HG02678 (cell line): ENCODE measurements at regions not wholly inside any gene's neighbourhood (a gene's known extent, or its start where the extent isn't known, plus 50 kb on each side); places are given as distances from the start of the nearest gene placed in this dataset.

ENCODE experiments used
- ATAC-seq: cut with Tn5 transposase; IDR thresholded peaks from one replicate; pipeline ENCODE4 v1.9.1; 2021; ENCODE audit warnings: mild to moderate bottlenecking, moderate library complexity; ENCODE audit not compliant: unreplicated experiment

DNA sequence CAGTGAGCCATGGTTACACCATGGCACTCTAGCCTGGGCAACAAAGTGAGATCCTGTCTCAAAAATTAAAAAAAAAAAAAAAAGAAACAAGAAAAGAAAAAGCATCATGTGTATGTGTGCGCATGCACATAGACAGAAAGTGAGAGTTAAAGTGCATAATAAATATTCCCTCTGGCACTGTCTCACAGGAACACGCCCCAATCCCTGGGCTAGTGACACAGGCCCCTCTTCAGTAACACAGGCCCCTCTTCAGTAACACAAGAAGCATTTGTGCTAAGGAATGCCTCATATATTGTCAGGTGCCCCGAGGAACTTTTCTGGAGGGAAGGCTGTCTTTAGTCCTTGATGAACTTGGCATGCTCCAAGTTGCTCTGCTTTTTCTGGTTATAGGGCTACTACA, 57.5 kb downstream of the RPL27A start:
- ATAC-seq = no peak

DNA sequence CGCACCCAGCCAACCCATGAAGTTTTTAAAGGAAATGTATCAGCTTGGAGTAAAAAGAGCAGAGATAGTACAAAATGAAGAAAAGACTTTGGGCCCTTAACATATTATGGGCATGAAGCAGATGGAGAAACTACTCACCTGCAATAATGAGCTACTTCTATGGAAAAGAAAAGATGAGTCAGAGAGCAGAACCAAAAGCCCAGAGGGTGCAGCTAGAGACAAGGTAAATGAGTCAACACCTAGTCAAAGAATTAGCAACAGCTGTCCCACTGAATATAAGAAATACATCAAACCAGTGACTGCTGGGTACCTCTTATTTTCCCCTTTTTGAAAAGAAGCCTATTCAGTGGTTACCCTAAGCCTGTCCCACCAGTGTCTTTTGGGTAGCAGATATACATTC, 61.8 kb downstream of the RPL27A start:
- no peak for ATAC-seq

- ATAC-seq = no peak
Measured at GRCh38 chr11:8745431-8746253, 63.0 kb downstream of the RPL27A start.

GRCh38 chr11:8746331-8746974, 63.9 kb downstream of the RPL27A start:
- no peak for ATAC-seq

DNA sequence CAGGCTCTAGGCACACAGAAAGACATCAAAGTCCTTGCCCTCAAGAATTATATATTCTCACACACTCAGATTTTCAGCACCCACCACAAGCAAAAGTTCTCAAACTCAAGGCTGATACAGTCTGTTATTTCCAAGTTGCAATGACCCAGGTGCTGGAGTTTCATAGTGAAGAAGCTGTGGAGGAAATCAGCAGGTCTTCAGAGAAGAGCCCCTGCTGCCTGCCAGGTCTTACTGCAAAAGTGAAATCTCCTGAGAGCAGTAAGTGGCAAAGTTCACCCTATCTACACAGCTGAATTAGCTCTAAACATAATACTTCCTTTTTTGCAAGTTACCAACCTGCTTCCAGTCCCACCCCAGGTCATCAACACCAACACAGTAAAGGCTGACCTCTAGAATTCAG, 64.6 kb downstream of the RPL27A start:
- no peak for ATAC-seq

- no peak for ATAC-seq
Measured at GRCh38 chr11:8748317-8748716, 65.7 kb downstream of the RPL27A start.

DNA sequence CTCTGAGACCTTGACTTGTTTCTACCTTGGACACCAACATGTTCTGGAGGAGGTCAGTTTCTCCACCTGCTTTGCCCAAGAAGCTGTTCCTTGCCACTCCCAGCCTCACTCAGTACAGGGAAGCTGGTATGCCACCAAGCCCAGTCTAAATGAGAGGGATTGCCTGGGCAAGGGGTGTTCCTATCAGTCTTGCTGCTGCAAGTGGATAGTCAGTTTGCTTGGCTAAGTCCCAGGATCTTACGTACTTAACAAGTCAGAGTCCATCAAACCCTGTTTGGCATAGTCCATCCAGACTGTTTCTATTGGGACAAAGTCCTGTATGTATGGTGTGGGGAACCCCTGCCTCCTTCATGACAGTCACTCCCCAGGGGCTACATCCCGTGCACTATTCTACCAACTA, 66.6 kb downstream of the RPL27A start:
- ATAC-seq = no peak

- ATAC-seq = no peak
Measured at GRCh38 chr11:8754241-8754640, 71.6 kb downstream of the RPL27A start.

DNA sequence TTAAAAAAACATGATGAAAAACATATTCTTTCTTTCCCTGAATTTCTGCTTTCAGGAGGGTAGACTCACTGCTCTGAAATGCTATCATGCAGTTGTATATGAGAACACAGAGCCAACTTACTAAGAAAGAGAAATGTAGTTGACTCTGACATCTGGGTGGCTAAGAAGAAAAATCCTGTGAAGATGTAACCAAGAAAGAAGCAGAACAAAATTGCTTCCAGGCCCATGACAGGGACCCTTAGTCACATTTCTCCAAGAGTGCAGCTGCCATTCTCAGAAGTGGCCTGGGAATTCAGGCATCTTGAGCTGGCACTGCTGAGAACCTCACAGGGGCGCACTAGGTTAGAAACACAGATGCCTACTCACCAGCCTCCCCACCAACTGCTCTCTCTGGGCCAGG, 73.6 kb downstream of the RPL27A start:
- no peak for ATAC-seq

- ATAC-seq = no peak
Measured at GRCh38 chr11:8757047-8757446, 74.5 kb downstream of the RPL27A start.

DNA sequence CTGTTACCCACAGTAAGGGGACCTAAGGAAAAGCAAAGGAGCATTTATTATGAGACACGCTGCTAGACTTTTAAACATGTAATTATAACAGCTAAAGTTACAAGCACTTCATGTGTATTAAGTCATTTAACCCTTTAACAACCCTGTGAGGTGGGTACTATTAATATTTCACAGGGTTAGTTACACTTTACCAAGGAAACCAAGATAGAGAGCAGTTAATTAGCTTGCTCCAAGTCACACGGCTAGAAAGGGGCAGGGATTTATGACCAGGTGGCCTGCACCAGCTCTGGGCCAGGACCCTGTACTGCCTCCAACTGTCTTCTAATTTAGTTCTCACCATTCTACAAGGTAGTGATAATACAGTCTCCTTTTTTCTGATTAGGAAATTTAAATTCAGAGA, 74.9 kb downstream of the RPL27A start:
- no peak for ATAC-seq

- no peak for ATAC-seq
Measured at GRCh38 chr11:8758619-8759169, 76.1 kb downstream of the RPL27A start.

- ATAC-seq = no peak
Measured at GRCh38 chr11:8759634-8760033, 77.0 kb downstream of the RPL27A start.

GRCh38 chr11:8760896-8761295, 78.3 kb downstream of the RPL27A start:
- ATAC-seq = no peak

GRCh38 chr11:8763070-8763685, 80.6 kb downstream of the RPL27A start:
- ATAC-seq = no peak

- no peak for ATAC-seq
Measured at GRCh38 chr11:8765294-8765693, 82.7 kb downstream of the RPL27A start.

DNA sequence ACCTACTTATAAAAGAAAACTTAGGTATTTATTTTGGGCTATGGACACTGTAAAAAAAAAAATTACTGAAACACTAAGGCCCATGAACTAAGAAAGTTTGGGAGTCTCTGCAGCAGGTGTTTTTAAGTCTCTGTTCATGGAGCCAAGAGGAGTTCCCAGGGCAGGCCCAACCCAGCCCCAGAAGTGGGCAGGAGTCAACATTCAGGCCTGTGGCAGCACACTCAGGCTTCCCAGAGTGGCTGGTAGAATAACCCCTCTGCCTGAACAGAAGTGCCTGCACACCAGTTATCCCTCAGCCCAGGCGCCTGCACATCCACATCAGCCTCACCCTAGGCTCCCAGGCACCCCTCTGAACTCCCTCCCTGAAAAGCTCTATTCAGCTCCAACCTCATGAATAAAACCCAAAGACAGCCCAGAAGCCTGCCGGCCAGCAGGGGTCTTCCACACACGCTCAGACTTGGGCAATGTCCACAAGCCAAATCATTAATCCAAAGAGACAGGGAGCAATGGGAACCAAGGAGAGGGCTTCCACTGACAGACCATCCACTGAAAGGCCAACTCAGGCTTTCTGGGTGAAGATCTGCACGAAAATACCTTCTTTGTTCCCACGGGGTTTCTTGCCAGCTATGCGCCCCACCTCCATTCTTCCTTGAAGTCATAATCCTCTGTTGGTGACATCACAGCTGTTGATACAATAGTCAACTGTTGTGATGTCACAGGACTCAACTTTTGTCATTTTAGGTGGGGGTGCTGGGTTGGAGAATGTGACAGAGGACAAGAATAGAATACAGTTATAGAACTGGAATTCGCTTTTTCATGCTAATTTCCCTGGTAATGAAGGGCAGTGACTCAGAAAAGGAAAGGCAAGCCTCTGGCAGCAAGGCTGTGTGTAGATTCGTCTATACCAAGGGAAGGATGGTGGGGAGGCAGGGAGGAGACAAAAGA, 83.7 kb downstream of the RPL27A start:
- ATAC-seq = no peak

DNA sequence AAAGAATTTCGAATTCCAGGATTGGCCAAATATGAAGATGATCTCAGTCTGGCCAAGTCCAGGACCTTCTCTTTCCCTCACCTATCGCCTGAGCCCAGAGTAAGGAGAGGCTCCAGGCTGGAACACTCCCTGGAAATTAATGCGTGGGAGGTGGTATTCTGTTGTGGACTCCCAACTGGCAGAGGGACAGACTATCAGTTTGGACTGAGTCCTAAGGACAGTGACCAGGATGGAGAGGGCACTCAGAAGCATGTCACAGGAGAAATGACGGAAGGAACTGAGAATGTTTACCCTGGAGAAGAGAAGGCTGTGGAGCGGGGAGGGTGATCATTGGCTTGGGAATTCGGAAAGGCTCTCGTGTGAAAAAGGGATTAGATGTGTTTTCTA, 84.4 kb downstream of the RPL27A start:
- no peak for ATAC-seq

GRCh38 chr11:8767466-8768142, 85.0 kb downstream of the RPL27A start:
- ATAC-seq = no peak

DNA sequence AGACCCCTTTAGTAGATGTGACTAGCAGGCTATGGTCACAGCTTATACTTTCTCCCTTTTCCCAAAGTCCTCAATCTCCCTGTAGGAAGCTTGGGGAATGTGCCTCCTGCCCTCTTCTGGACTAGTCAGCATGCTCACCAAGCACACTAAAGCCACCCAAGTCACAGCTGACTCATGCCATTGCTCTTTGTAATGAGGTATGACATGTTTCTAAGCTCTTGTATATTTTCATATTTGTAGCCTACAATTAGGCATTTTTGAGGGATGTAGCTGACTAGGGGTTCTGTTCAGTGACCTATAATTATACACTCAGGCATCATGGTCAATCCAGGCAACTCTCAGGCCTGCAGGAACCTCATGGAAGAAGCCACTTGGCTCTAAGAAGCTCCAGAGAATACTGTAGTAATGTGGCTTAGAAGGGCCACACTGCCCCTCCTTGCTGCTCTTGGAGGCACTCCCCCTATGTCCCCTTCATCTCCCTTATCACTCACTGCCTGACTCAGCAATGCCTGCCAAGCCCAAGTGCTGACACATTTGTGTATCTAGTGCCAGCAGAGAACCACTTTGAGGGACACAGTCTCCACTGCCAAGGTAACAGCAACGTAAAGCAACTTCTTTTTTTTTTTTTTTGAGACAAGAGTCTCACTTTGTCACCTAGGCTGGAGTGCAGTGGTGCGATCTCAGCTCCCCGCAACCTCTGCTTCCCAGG, 86.2 kb downstream of the RPL27A start:
- no peak for ATAC-seq
